Spleen (tissue), 7 donors: ENCODE measurements at regions not wholly inside any gene's neighbourhood (a gene's known extent, or its start where the extent isn't known, plus 50 kb on each side); places are given as distances from the start of the nearest gene placed in this dataset.

ENCODE experiments used
- CTCF ChIP-seq, 11 experiments: fragments of 200-600 bp in 7 of 11; fragments of 450-650 bp in 4 of 11; sonication (generic) in 4 of 11; IDR thresholded peaks in 8 of 11; conservative IDR thresholded peaks in 3 of 11; 1 replicate in 7 of 11; 2 replicates in 4 of 11; pipeline versions ENCODE4 v1.4.0 to v1.8.0; 2016 to 2021; ENCODE audit warnings: antibody characterized with exemption in 11 of 11, inconsistent platforms in 4 of 11, mild to moderate bottlenecking in 1 of 11
- POLR2A ChIP-seq, 3 donors: fragments of 450-650 bp; IDR thresholded peaks; one replicate each; pipeline ENCODE4 v1.5.1; 2017; ENCODE audit warnings: antibody characterized with exemption in 3 of 3, mild to moderate bottlenecking in 1 of 3
- POLR2AphosphoS5 ChIP-seq, 3 donors: sonication (generic); formaldehyde crosslinking; IDR thresholded peaks; one replicate each; pipeline ENCODE4 v1.5.1; 2017; ENCODE audit warnings: antibody characterized with exemption in 3 of 3
- donor health status: DM: no; HTN: no; CAD: no; lungs with moderate emphysema.
- donor health status: DM: no; HTN: no; CAD: no.
- donor health status: DM: no; HTN: no; CAD: no.

- no peak for TF ChIP-seq CTCF (IDR thresholded peaks at IDR 0.05 in 8 of 11, conservative IDR thresholded peaks at IDR 0.05 in 3 of 11)
- TF ChIP-seq POLR2AphosphoS5 (IDR thresholded peaks at IDR 0.05), result no peak
- TF ChIP-seq POLR2A (IDR thresholded peaks at IDR 0.05), result no peak
Observed at GRCh38 chr3:44026220-44026865, 215.3 kb upstream of the TOPAZ1 start.
